Spleen (tissue), 7 donors: ENCODE measurements at regions not wholly inside any gene's neighbourhood (a gene's known extent, or its start where the extent isn't known, plus 50 kb on each side); places are given as distances from the start of the nearest gene placed in this dataset.

Experiments
- CTCF ChIP-seq, 11 experiments: fragments of 200-600 bp in 7 of 11; fragments of 450-650 bp in 4 of 11; sonication (generic) in 4 of 11; IDR thresholded peaks in 8 of 11; conservative IDR thresholded peaks in 3 of 11; 1 replicate in 7 of 11; 2 replicates in 4 of 11; pipeline versions ENCODE4 v1.4.0 to v1.8.0; 2016 to 2021; ENCODE audit warnings: antibody characterized with exemption in 11 of 11, inconsistent platforms in 4 of 11, mild to moderate bottlenecking in 1 of 11
- POLR2A ChIP-seq, 3 donors: fragments of 450-650 bp; IDR thresholded peaks; one replicate each; pipeline ENCODE4 v1.5.1; 2017; ENCODE audit warnings: antibody characterized with exemption in 3 of 3, mild to moderate bottlenecking in 1 of 3
- POLR2AphosphoS5 ChIP-seq, 3 donors: sonication (generic); formaldehyde crosslinking; IDR thresholded peaks; one replicate each; pipeline ENCODE4 v1.5.1; 2017; ENCODE audit warnings: antibody characterized with exemption in 3 of 3
- donor health status: DM: no; HTN: no; CAD: no; lungs with moderate emphysema.
- donor health status: DM: no; HTN: no; CAD: no.
- donor health status: DM: no; HTN: no; CAD: no.

- TF ChIP-seq POLR2AphosphoS5 (IDR thresholded peaks at IDR 0.05) (no peak), CTCF (IDR thresholded peaks at IDR 0.05 in 8 of 11, conservative IDR thresholded peaks at IDR 0.05 in 3 of 11) (no peak), POLR2A (IDR thresholded peaks at IDR 0.05) (no peak)
Measured at GRCh38 chr1:195482137-195482536, 1126.1 kb downstream of the KCNT2 start.
